ENCODE measurements at regions not wholly inside any gene's neighbourhood (a gene's known extent, or its start where the extent isn't known, plus 50 kb on each side); places are given as distances from the start of the nearest gene placed in this dataset.

GRCh38 chr10:123496375-123496774 is 169.8 kb upstream of the GPR26 start (continued):
- TF ChIP-seq KLF10 (CRISPR knock-in tag; IDR thresholded peaks at IDR 0.05): no peak
- no peak for TF ChIP-seq ZNF324 (CRISPR knock-in tag; IDR thresholded peaks at IDR 0.05)
- TF ChIP-seq POLR3A (IDR thresholded peaks at IDR 0.05; ENCODE audit: borderline replicate concordance, extremely low read depth, insufficient read depth, insufficient read length): no peak
- TF ChIP-seq, protein P1, sequence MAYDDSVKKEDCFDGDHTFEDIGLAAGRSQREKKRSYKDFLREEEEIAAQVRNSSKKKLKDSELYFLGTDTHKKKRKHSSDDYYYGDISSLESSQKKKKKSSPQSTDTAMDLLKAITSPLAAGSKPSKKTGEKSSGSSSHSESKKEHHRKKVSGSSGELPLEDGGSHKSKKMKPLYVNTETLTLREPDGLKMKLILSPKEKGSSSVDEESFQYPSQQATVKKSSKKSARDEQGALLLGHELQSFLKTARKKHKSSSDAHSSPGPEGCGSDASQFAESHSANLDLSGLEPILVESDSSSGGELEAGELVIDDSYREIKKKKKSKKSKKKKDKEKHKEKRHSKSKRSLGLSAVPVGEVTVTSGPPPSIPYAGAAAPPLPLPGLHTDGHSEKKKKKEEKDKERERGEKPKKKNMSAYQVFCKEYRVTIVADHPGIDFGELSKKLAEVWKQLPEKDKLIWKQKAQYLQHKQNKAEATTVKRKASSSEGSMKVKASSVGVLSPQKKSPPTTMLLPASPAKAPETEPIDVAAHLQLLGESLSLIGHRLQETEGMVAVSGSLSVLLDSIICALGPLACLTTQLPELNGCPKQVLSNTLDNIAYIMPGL (CRISPR knock-in tag; IDR thresholded peaks at IDR 0.05): no peak
- TF ChIP-seq, protein P2, sequence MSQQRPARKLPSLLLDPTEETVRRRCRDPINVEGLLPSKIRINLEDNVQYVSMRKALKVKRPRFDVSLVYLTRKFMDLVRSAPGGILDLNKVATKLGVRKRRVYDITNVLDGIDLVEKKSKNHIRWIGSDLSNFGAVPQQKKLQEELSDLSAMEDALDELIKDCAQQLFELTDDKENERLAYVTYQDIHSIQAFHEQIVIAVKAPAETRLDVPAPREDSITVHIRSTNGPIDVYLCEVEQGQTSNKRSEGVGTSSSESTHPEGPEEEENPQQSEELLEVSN (IDR thresholded peaks at IDR 0.05; ENCODE audit: borderline replicate concordance in 1 of 2, extremely low read depth in 1 of 2, insufficient read depth in 1 of 2, insufficient read length in 1 of 2, low read depth in 1 of 2, low read length in 1 of 2, poor library complexity in 1 of 2, severe bottlenecking in 1 of 2): no peak
- TF ChIP-seq TAF1 (IDR thresholded peaks at IDR 0.05; ENCODE audit: control insufficient read depth, extremely low read depth, insufficient read depth, low read length, severe bottlenecking): no peak
- TF ChIP-seq PML (IDR thresholded peaks at IDR 0.05; ENCODE audit: low read length): no peak
- no peak for TF ChIP-seq ARID4B (CRISPR knock-in tag; IDR thresholded peaks at IDR 0.05)
- no peak for TF ChIP-seq PTTG1 (tag; IDR thresholded peaks at IDR 0.05; ENCODE audit: low read depth)
- no peak for TF ChIP-seq ZBTB11 (CRISPR knock-in tag; IDR thresholded peaks at IDR 0.05)
- TF ChIP-seq FOSL1 (tag; conservative IDR thresholded peaks at IDR 0.05): no peak
